Fibroblast of mammary gland (primary cell): ENCODE measurements at regions not wholly inside any gene's neighbourhood (a gene's known extent, or its start where the extent isn't known, plus 50 kb on each side); places are given as distances from the start of the nearest gene placed in this dataset.

Source experiments
- DNase-seq: peaks from one replicate; pipeline ENCODE4 v3.0.0-alpha.2; 2010; ENCODE audit warnings: low read depth
- H3K4me3 ChIP-seq: 2 replicates; pipeline ENCODE4 v1.5.1; 2011; ENCODE audit warnings: low read depth, mild to moderate bottlenecking, low read length, moderate library complexity; ENCODE audit not compliant: control insufficient read depth
- CTCF ChIP-seq: conservative IDR thresholded peaks from 2 replicates; pipeline ENCODE4 v1.5.1; 2011; ENCODE audit warnings: low read depth, low read length, inconsistent platforms; ENCODE audit not compliant: control insufficient read depth, insufficient read depth

DNA sequence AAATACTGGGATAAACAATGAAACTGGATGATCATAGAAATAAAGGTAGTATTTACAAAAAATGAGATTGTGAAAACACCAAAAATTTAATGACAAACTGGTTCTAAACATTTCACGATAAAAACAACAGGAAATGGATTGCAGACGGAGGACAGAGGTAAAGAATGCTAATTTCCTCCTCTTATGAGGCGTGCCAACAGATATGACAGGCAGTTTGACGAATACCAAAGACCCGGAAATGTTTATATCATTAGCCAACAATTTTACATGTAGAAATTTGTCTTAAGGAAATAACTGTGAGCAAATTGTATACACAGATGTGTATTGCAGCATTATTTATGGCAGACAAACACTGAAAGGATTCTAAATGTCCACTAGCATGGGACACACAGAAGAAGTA is 162.0 kb upstream of the MGMT start:
- DNase-seq = no peak
- no peak overlapping the region for H3K4me3 ChIP-seq
- no peak for TF ChIP-seq CTCF

- DNase-seq = no peak
- H3K4me3 ChIP-seq = no peak overlapping the region
- TF ChIP-seq CTCF = no peak
Measured at GRCh38 chr10:129307141-129307540, 159.9 kb upstream of the MGMT start.

- no peak for DNase-seq
- no peak for TF ChIP-seq CTCF
- no peak overlapping the region for H3K4me3 ChIP-seq
Measured at GRCh38 chr10:129308953-129309564, 158.0 kb upstream of the MGMT start.

- TF ChIP-seq CTCF = no peak
- H3K4me3 ChIP-seq = no peak overlapping the region
- no peak for DNase-seq
Measured at GRCh38 chr10:129309565-129309964, 157.5 kb upstream of the MGMT start.

DNA sequence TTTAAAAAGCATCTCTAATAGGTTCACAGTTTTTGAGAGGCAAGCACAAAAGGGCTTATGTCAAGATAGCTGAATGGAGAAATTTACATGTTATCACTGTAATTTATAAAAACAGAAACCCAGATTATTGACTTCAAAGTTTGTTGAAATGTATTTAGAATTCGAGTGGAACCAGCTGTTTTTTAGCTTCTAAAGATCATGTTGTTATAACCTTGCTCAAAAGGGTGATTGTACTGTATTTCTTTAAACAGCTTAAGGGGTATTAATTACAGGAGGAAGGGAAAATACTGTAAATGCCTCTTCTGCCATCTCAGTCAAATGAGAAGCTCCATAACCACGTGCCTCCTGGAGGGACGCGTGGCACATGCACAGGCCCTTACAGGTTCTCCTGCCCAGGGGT is 156.2 kb upstream of the MGMT start:
- no peak for DNase-seq
- TF ChIP-seq CTCF = no peak
- H3K4me3 ChIP-seq = no peak overlapping the region

- no peak for DNase-seq
- H3K4me3 ChIP-seq = no peak overlapping the region
- TF ChIP-seq CTCF = no peak
Measured at GRCh38 chr10:129319934-129320333, 147.1 kb upstream of the MGMT start.

DNA sequence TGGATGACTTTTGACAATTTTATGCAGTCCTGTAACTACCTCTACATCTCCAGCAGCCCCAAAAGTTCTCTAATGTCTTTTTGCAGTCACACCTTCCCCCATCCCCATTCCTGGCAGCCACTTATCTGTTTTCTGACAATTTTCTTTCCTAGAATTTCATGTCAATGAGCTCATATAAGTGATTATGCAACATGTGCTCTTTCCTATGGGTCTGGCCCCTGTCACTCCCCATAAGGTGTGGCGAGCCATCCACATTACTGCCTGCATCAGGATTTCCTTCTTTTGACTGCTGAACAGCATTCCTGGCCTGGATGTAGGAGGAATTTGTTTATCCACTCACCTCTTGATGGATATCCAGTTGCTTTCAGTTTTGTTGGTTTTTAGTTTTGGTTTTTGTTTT is 146.7 kb upstream of the MGMT start:
- H3K4me3 ChIP-seq = no peak overlapping the region
- DNase-seq = no peak
- no peak for TF ChIP-seq CTCF
